Upper lobe of left lung (tissue), 6 donors: ENCODE measurements at regions not wholly inside any gene's neighbourhood (a gene's known extent, or its start where the extent isn't known, plus 50 kb on each side); places are given as distances from the start of the nearest gene placed in this dataset.

Source experiments
- ATAC-seq, 2 donors: fragments of 200-7000 bp; cut with Tn5 transposase; one replicate each; pipeline ENCODE4 v1.9.1; 2022; ENCODE audit warnings: mild to moderate bottlenecking in 2 of 2, moderate library complexity in 2 of 2; ENCODE audit not compliant: low FRiP score in 2 of 2
- DNase-seq, 2 donors: peaks; one replicate each; pipeline ENCODE4 v3.0.0-alpha.2; 2019 to 2020
- H3K27ac ChIP-seq, 4 donors: fragments of 200-600 bp; sonication (generic); one replicate each; pipeline ENCODE4 v1.5.1; 2016 to 2019
- H3K27me3 ChIP-seq, 4 donors: fragments of 200-600 bp; sonication (generic); one replicate each; pipeline ENCODE4 v1.5.1; 2017 to 2019
- H3K36me3 ChIP-seq, 4 donors: fragments of 200-600 bp; sonication (generic); one replicate each; pipeline ENCODE4 v1.5.1; 2016 to 2019
- H3K4me1 ChIP-seq, 4 donors: fragments of 200-600 bp; sonication (generic); one replicate each; pipeline ENCODE4 v1.5.1; 2018 to 2019
- H3K4me3 ChIP-seq, 4 donors: fragments of 200-600 bp; sonication (generic); one replicate each; pipeline ENCODE4 v1.5.1; 2017 to 2019; ENCODE audit warnings: mild to moderate bottlenecking in 2 of 4, moderate library complexity in 1 of 4
- H3K9me3 ChIP-seq, 4 donors: fragments of 200-600 bp; sonication (generic); one replicate each; pipeline ENCODE4 v1.5.1; 2018 to 2019
- CTCF ChIP-seq, 6 experiments: fragments of 450-650 bp in 4 of 6; fragments of 200-600 bp in 2 of 6; sonication (generic) in 2 of 6; IDR thresholded peaks; one replicate each; pipeline ENCODE4 v1.5.1; 2016 to 2019; ENCODE audit warnings: antibody characterized with exemption in 6 of 6
- EP300 ChIP-seq, 4 donors: sonication (generic); formaldehyde crosslinking; IDR thresholded peaks; one replicate each; pipeline ENCODE4 v1.5.1; 2017; ENCODE audit warnings: antibody characterized with exemption in 4 of 4, control low read depth in 2 of 4
- POLR2A ChIP-seq, 4 donors: fragments of 450-650 bp; IDR thresholded peaks; one replicate each; pipeline ENCODE4 v1.5.1; 2016 to 2017; ENCODE audit warnings: antibody characterized with exemption in 4 of 4, mild to moderate bottlenecking in 2 of 4
- POLR2AphosphoS5 ChIP-seq, 2 donors: sonication (generic); formaldehyde crosslinking; IDR thresholded peaks; one replicate each; pipeline ENCODE4 v1.5.1; 2017; ENCODE audit warnings: antibody characterized with exemption in 2 of 2
- WGBS, 2 donors: methylation state at CpG; one replicate each; pipeline ENCODE4 v1.1.5; 2017 to 2018; 5-methylcytosine and 5-hydroxymethylcytosine counted together
- donor health status: DM: no; HTN: no; CAD: no; lungs with moderate emphysema.
- donor health status: DM: no; HTN: yes; CAD: no; lungs with severe emphysema.

GRCh38 chr13:34201050-34201913 lies 383.3 kb downstream of the RFC3 start:
- DNase-seq (no peak), ATAC-seq (peak in 1 of 2 donors; percentile 68)
- no peaks in the 10 kb centered on the region for H3K27me3 ChIP-seq
- H3K4me1 ChIP-seq = no peaks in the 10 kb centered on the region
- no peak overlapping the region for H3K27ac ChIP-seq
- 77 to 80% methylated on average over 1 of the region's 1 CpG for WGBS, 2 donors
- no peaks in the 10 kb centered on the region for H3K9me3 ChIP-seq
- no peaks in the 10 kb centered on the region for H3K36me3 ChIP-seq
- TF ChIP-seq CTCF (IDR thresholded peaks at IDR 0.05) (no peak), POLR2AphosphoS5 (IDR thresholded peaks at IDR 0.05) (no peak), EP300 (IDR thresholded peaks at IDR 0.05) (no peak), POLR2A (IDR thresholded peaks at IDR 0.05) (no peak)
- no peak overlapping the region for H3K4me3 ChIP-seq

- no peak overlapping the region for H3K27ac ChIP-seq
- no peak for DNase-seq
- WGBS, 2 donors = 60 to 66% methylated on average over 4 of the region's 4 CpGs
Observed at GRCh38 chr13:34207334-34207733, 389.4 kb downstream of the RFC3 start.

GRCh38 chr13:34207872-34208271 lies 389.9 kb downstream of the RFC3 start:
- Histone ChIP-seq H3K36me3 (no peaks in the 10 kb centered on the region), H3K27ac (no peak overlapping the region), H3K4me3 (no peak overlapping the region), H3K4me1 (no peaks in the 10 kb centered on the region), H3K27me3 (no peaks in the 10 kb centered on the region), H3K9me3 (no peaks in the 10 kb centered on the region)
- DNase-seq = no peak
- WGBS, 2 donors = 61 to 74% methylated on average over 4 of the region's 4 CpGs
- no peak for TF ChIP-seq CTCF (IDR thresholded peaks at IDR 0.05)
- no peak for ATAC-seq

More at GRCh38 chr13:34207334-34207733, 389.4 kb downstream of the RFC3 start:
- Histone ChIP-seq H3K4me1 (no peaks in the 10 kb centered on the region), H3K4me3 (no peak overlapping the region), H3K36me3 (no peaks in the 10 kb centered on the region), H3K27me3 (no peaks in the 10 kb centered on the region), H3K9me3 (no peaks in the 10 kb centered on the region)
- peak in 1 of 2 donors; percentile 70 for ATAC-seq
- no peak for TF ChIP-seq EP300 (IDR thresholded peaks at IDR 0.05)
- no peak for TF ChIP-seq POLR2AphosphoS5 (IDR thresholded peaks at IDR 0.05)
- no peak for TF ChIP-seq POLR2A (IDR thresholded peaks at IDR 0.05)
- TF ChIP-seq CTCF (IDR thresholded peaks at IDR 0.05) = no peak

- WGBS, 2 donors = 88 to 94% methylated on average over 1 of the region's 1 CpG
- Histone ChIP-seq H3K4me1 (no peaks in the 10 kb centered on the region), H3K9me3 (no peaks in the 10 kb centered on the region), H3K27ac (no peak overlapping the region), H3K27me3 (no peaks in the 10 kb centered on the region), H3K36me3 (no peaks in the 10 kb centered on the region), H3K4me3 (no peak overlapping the region)
- ATAC-seq = no peak
- DNase-seq = no peak
- no peak for TF ChIP-seq POLR2AphosphoS5 (IDR thresholded peaks at IDR 0.05)
- TF ChIP-seq POLR2A (IDR thresholded peaks at IDR 0.05) = no peak
- TF ChIP-seq CTCF (IDR thresholded peaks at IDR 0.05) = no peak
- TF ChIP-seq EP300 (IDR thresholded peaks at IDR 0.05) = no peak
Observed at GRCh38 chr13:34208336-34208735, 390.4 kb downstream of the RFC3 start.

- Histone ChIP-seq H3K9me3 (no peaks in the 10 kb centered on the region), H3K4me3 (no peak overlapping the region), H3K27ac (no peak overlapping the region), H3K4me1 (no peaks in the 10 kb centered on the region), H3K36me3 (no peaks in the 10 kb centered on the region), H3K27me3 (no peaks in the 10 kb centered on the region)
- TF ChIP-seq POLR2AphosphoS5 (IDR thresholded peaks at IDR 0.05) (no peak), EP300 (IDR thresholded peaks at IDR 0.05) (no peak), POLR2A (IDR thresholded peaks at IDR 0.05) (no peak), CTCF (IDR thresholded peaks at IDR 0.05) (no peak)
- 90 to 98% methylated on average over 1 of the region's 1 CpG for WGBS, 2 donors
- no peak for ATAC-seq
- no peak for DNase-seq
Observed at GRCh38 chr13:34210341-34210740, 392.4 kb downstream of the RFC3 start.
